H1 (cell line): ENCODE measurements at regions not wholly inside any gene's neighbourhood (a gene's known extent, or its start where the extent isn't known, plus 50 kb on each side); places are given as distances from the start of the nearest gene placed in this dataset.

Source experiments
- CTCF ChIA-PET: fragments of 300-600 bp; sonication (Branson Sonifier 250); formaldehyde crosslinking; loops from one replicate; lab custom pipeline; 2021; ENCODE audit not compliant: partially characterized antibody; lab: Charles Lee
- POLR2A ChIA-PET: fragments of 300-600 bp; sonication (Branson Sonifier 250); formaldehyde crosslinking; loops from one replicate; lab custom pipeline; 2021; ENCODE audit warnings: inconsistent platforms; ENCODE audit not compliant: partially characterized antibody; lab: Charles Lee
- DNase-seq, 2 experiments: peaks; one replicate each; pipeline versions ENCODE4 v3.0.0 to v3.0.0-alpha.2; 2010 to 2022; ENCODE audit warnings: low spot score in 2 of 2, low read depth in 1 of 2, mixed read lengths in 1 of 2
- FAIRE-seq: peaks from 2 replicates; lab custom pipeline; 2011; peaks lifted over from hg19 to GRCh38; lab: Jason Lieb, UNC
- H2AFZ ChIP-seq: 2 replicates; pipeline ENCODE4 v1.8.1; 2012; ENCODE audit warnings: low read length, inconsistent platforms
- H2AK5ac ChIP-seq: 2 replicates; pipeline ENCODE4 v1.6.1; 2013; ENCODE audit warnings: low read depth, low read length
- H2BK120ac ChIP-seq: replicated peaks from 2 replicates; pipeline ENCODE3; 2013; ENCODE audit warnings: low read depth, low read length, inconsistent platforms
- H2BK12ac ChIP-seq: 2 replicates; pipeline ENCODE4 v1.6.1; 2013; ENCODE audit warnings: low read depth, low read length
- H2BK15ac ChIP-seq: 2 replicates; pipeline ENCODE4 v1.6.1; 2013; ENCODE audit warnings: low read length
- H2BK20ac ChIP-seq: 2 replicates; pipeline ENCODE4 v1.6.1; 2013; ENCODE audit warnings: low read length
- H2BK5ac ChIP-seq: 2 replicates; pipeline ENCODE4 v1.6.1; 2013; ENCODE audit warnings: low read depth, low read length
- H3K14ac ChIP-seq: 2 replicates; pipeline ENCODE4 v1.6.1; 2013; ENCODE audit warnings: inconsistent platforms; ENCODE audit not compliant: insufficient read length
- H3K18ac ChIP-seq: 2 replicates; pipeline ENCODE4 v1.6.1; 2013; ENCODE audit warnings: low read length; ENCODE audit errors: extremely low read depth
- H3K23ac ChIP-seq: 2 replicates; pipeline ENCODE4 v1.6.1; 2013; ENCODE audit warnings: inconsistent platforms; ENCODE audit not compliant: insufficient read length
- H3K23me2 ChIP-seq: 2 replicates; pipeline ENCODE4 v1.6.1; 2013; ENCODE audit warnings: low read depth, low read length
- H3K27ac ChIP-seq: 2 replicates; pipeline ENCODE4 v1.6.1; 2011; ENCODE audit warnings: low read depth, low read length, inconsistent platforms
- H3K27me3 ChIP-seq, 4 experiments: replicated peaks in 1 of 4; 1 replicate in 1 of 4; 2 replicates in 3 of 4; pipeline versions ENCODE4 v1.6.1 to v1.8.1; 2011 to 2013; ENCODE audit warnings: low read length in 3 of 4, mild to moderate bottlenecking in 3 of 4, inconsistent platforms in 2 of 4, mixed read lengths in 2 of 4, moderate library complexity in 1 of 4; ENCODE audit not compliant: control insufficient read depth in 3 of 4, insufficient read depth in 3 of 4; ENCODE audit errors: extremely low read depth in 1 of 4
- H3K36me3 ChIP-seq, 4 experiments: 2 replicates each; pipeline versions ENCODE4 v1.6.1 to v1.8.1; 2011 to 2013; ENCODE audit warnings: mild to moderate bottlenecking in 4 of 4, low read length in 3 of 4, moderate library complexity in 2 of 4, control low read depth in 1 of 4, inconsistent platforms in 1 of 4; ENCODE audit not compliant: insufficient read depth in 4 of 4, control insufficient read depth in 2 of 4
- H3K4ac ChIP-seq: replicated peaks from 2 replicates; pipeline ENCODE3; 2013; ENCODE audit warnings: low read length, low read depth, mixed read lengths, inconsistent platforms; ENCODE audit not compliant: insufficient read length
- H3K4me1 ChIP-seq, 4 experiments: replicated peaks in 1 of 4; 1 replicate in 1 of 4; 2 replicates in 3 of 4; pipeline versions ENCODE4 v1.6.1 to v1.8.1; 2011 to 2013; ENCODE audit warnings: low read length in 3 of 4, inconsistent platforms in 2 of 4, mixed read lengths in 1 of 4; ENCODE audit not compliant: insufficient read depth in 4 of 4, control insufficient read depth in 3 of 4
- H3K4me2 ChIP-seq, 2 experiments: 2 replicates each; pipeline versions ENCODE4 v1.6.1 to v1.8.1; 2011 to 2013; ENCODE audit warnings: low read depth in 2 of 2, low read length in 2 of 2, control low read depth in 1 of 2, inconsistent platforms in 1 of 2, mild to moderate bottlenecking in 1 of 2; ENCODE audit not compliant: insufficient read depth in 1 of 2
- H3K4me3 ChIP-seq, 4 experiments: fragments of 200-600, 300-600 bp in 1 of 4; sonication (generic), shearing (Covaris generic), sonication (Bioruptor Twin) in 1 of 4; 2 replicates each; pipeline versions ENCODE4 v1.5.1 to v1.8.1; 2011 to 2016; ENCODE audit warnings: low read length in 4 of 4, low read depth in 3 of 4, control low read depth in 2 of 4, inconsistent platforms in 2 of 4, mild to moderate bottlenecking in 2 of 4, mixed read lengths in 1 of 4, moderate library complexity in 1 of 4; ENCODE audit not compliant: insufficient read depth in 2 of 4; ENCODE audit errors: extremely low read depth in 1 of 4
- H3K56ac ChIP-seq: replicated peaks from 2 replicates; pipeline ENCODE3; 2013; ENCODE audit warnings: low read depth, mild to moderate bottlenecking, mixed read lengths, low read length, inconsistent platforms; ENCODE audit not compliant: insufficient read length
- H3K79me1 ChIP-seq: 2 replicates; pipeline ENCODE4 v1.6.1; 2013; ENCODE audit warnings: low read depth, low read length, control low read depth
- H3K79me2 ChIP-seq, 2 experiments: 2 replicates each; pipeline versions ENCODE4 v1.6.1 to v1.8.1; 2012 to 2013; ENCODE audit warnings: low read length in 2 of 2, mild to moderate bottlenecking in 2 of 2, inconsistent platforms in 1 of 2; ENCODE audit not compliant: insufficient read depth in 2 of 2, control insufficient read depth in 1 of 2
- H3K9ac ChIP-seq, 4 experiments: replicated peaks in 1 of 4; 1 replicate in 1 of 4; 2 replicates in 3 of 4; pipeline versions ENCODE4 v1.6.1 to v1.8.1; 2011 to 2013; ENCODE audit warnings: low read depth in 3 of 4, low read length in 3 of 4, control low read depth in 2 of 4, mild to moderate bottlenecking in 2 of 4, moderate library complexity in 2 of 4, inconsistent platforms in 1 of 4; ENCODE audit errors: extremely low read depth in 1 of 4
- H3K9me3 ChIP-seq, 2 experiments: 2 replicates each; pipeline versions ENCODE4 v1.6.1 to v1.8.1; 2012 to 2013; ENCODE audit warnings: mild to moderate bottlenecking in 2 of 2, moderate library complexity in 2 of 2, control low read depth in 1 of 2, inconsistent platforms in 1 of 2, low read depth in 1 of 2, low read length in 1 of 2, mixed read lengths in 1 of 2; ENCODE audit not compliant: insufficient read depth in 2 of 2
- H4K20me1 ChIP-seq, 2 experiments: replicated peaks in 1 of 2; 2 replicates each; pipeline versions ENCODE3 to v1.8.1; 2011 to 2013; ENCODE audit warnings: inconsistent platforms in 2 of 2, low read length in 2 of 2, mild to moderate bottlenecking in 1 of 2; ENCODE audit not compliant: insufficient read depth in 2 of 2, control insufficient read depth in 1 of 2
- H4K5ac ChIP-seq: 2 replicates; pipeline ENCODE4 v1.6.1; 2013; ENCODE audit warnings: low read length, low read depth, mixed read lengths, inconsistent platforms; ENCODE audit not compliant: insufficient read length
- H4K8ac ChIP-seq: 2 replicates; pipeline ENCODE4 v1.8.0; 2013; ENCODE audit warnings: mild to moderate bottlenecking, moderate library complexity, low read length, inconsistent platforms; ENCODE audit not compliant: insufficient read depth; ENCODE audit errors: extremely low read depth
- H4K91ac ChIP-seq: replicated peaks from 2 replicates; pipeline ENCODE3; 2013; ENCODE audit warnings: low read length, mixed read lengths, inconsistent platforms; ENCODE audit not compliant: insufficient read length
- CBX5 ChIP-seq: fragments of 300-800, 300-1000 bp; sonication (generic); IDR thresholded peaks from 2 replicates; pipeline ENCODE4 v1.7.1; 2016; ENCODE audit warnings: antibody characterized with exemption, low read length, low read depth
- HDAC6 ChIP-seq: IDR thresholded peaks from one replicate; pipeline ENCODE4 v1.7.1; 2012; ENCODE audit warnings: low read depth, mild to moderate bottlenecking, inconsistent platforms, low read length, moderate library complexity
- MAFK ChIP-seq: IDR thresholded peaks from 2 replicates; pipeline ENCODE4 v1.6.1; 2012; ENCODE audit warnings: low read depth, mild to moderate bottlenecking, improper control_type of control experiment, low read length
- RBBP5 ChIP-seq: IDR thresholded peaks from 2 replicates; pipeline ENCODE4 v1.7.1; 2012; ENCODE audit warnings: low read depth, mild to moderate bottlenecking, inconsistent platforms, low read length, moderate library complexity, borderline replicate concordance
- RNF2 ChIP-seq: fragments of 200-900, 300-1000 bp; sonication (generic); IDR thresholded peaks from 2 replicates; pipeline ENCODE4 v1.7.1; 2016; ENCODE audit warnings: borderline replicate concordance, low read depth, mild to moderate bottlenecking, antibody characterized with exemption, low read length; ENCODE audit not compliant: poor library complexity, severe bottlenecking; ENCODE audit errors: missing control alignments
- RXRA ChIP-seq: IDR thresholded peaks from 2 replicates; pipeline ENCODE4 v1.6.1; 2011; ENCODE audit warnings: low read depth, mild to moderate bottlenecking, low read length, moderate library complexity; ENCODE audit not compliant: insufficient read depth
- USF2 ChIP-seq: IDR thresholded peaks from 2 replicates; pipeline ENCODE4 v1.6.1; 2011; ENCODE audit warnings: low read length, improper control_type of control experiment
- ZNF274 ChIP-seq: IDR thresholded peaks from 2 replicates; pipeline ENCODE4 v1.7.0; 2012; ENCODE audit warnings: low read length, borderline replicate concordance; ENCODE audit errors: extremely low read depth
- WGBS, 2 experiments: shearing (Covaris generic) in 1 of 2; methylation state at CpG; one replicate each; pipeline versions ENCODE4 v1.1.6 to v1.1.7; 2013 to 2015; ENCODE audit warnings: low lambda C conversion rate in 2 of 2, mixed read lengths in 2 of 2, inconsistent platforms in 1 of 2, low coverage in 1 of 2, missing lambda C conversion rate in 1 of 2; ENCODE audit not compliant: insufficient replicate concordance in 2 of 2, insufficient coverage in 1 of 2, insufficient read length in 1 of 2; ENCODE audit errors: extremely low coverage in 1 of 2, missing lambda C conversion rate in 1 of 2; 5-methylcytosine and 5-hydroxymethylcytosine counted together

GRCh38 chr22:49580024-49580423, 247.6 kb downstream of the BRD1 start:
- no peak overlapping the region for H2BK5ac ChIP-seq
- no peaks in the 10 kb centered on the region for H3K4me1 ChIP-seq
- peaks cover 0 to 10% of the 10 kb centered on the region in 2 experiments for H4K20me1 ChIP-seq
- TF ChIP-seq RXRA, result no peak
- TF ChIP-seq HDAC6, result no peak
- no peak for TF ChIP-seq RNF2
- TF ChIP-seq MAFK, result no peak
- TF ChIP-seq USF2, result no peak
- no peak for TF ChIP-seq RBBP5
- TF ChIP-seq CBX5, result no peak
- no peak for TF ChIP-seq ZNF274
- H3K4me2 ChIP-seq, result no peak overlapping the region
- no peak overlapping the region for H2AFZ ChIP-seq
- H4K5ac ChIP-seq, result no peak overlapping the region
- H3K27ac ChIP-seq, result no peak overlapping the region
- CTCF ChIA-PET, result no interaction called here
- no peaks in the 10 kb centered on the region for H3K9me3 ChIP-seq
- POLR2A ChIA-PET, result no interaction called here
- FAIRE-seq (peak; percentile 52), DNase-seq (no peak)
- H2BK120ac ChIP-seq, result no peak overlapping the region
- 62% methylated on average over 3 of the region's 3 CpGs; no CpG with 5 or more reads in 1 of the 2 experiments for WGBS, 2 experiments
- peak overlapping the region; percentile 99 for H3K56ac ChIP-seq
- no peak overlapping the region for H2BK12ac ChIP-seq
- no peak overlapping the region for H2BK20ac ChIP-seq
- no peak overlapping the region for H2BK15ac ChIP-seq
- H2AK5ac ChIP-seq, result 0 out of 2 replicates have a peak overlapping the region, but pooled peaks have one; percentile 92
- no peak overlapping the region for H3K14ac ChIP-seq
- H3K27me3 ChIP-seq, result no peaks in the 10 kb centered on the region
- H3K18ac ChIP-seq, result no peak overlapping the region
- H3K4me3 ChIP-seq, result no peak overlapping the region
- peaks cover 14% of the 10 kb centered on the region; the same call in 1 of the 2 replicates for H3K23me2 ChIP-seq
- peaks cover 3% of the 10 kb centered on the region; the same call in 1 of the 2 replicates for H3K79me1 ChIP-seq
- no peak overlapping the region for H3K23ac ChIP-seq
- no peaks in the 10 kb centered on the region for H3K79me2 ChIP-seq
- no peaks in the 10 kb centered on the region for H3K36me3 ChIP-seq
- no peak overlapping the region for H3K4ac ChIP-seq
- H4K8ac ChIP-seq, result no peak overlapping the region
- peak overlapping the region; percentile 77 for H4K91ac ChIP-seq
- no peak overlapping the region for H3K9ac ChIP-seq
